ENCODE measurements at regions not wholly inside any gene's neighbourhood (a gene's known extent, or its start where the extent isn't known, plus 50 kb on each side); places are given as distances from the start of the nearest gene placed in this dataset.

DNA sequence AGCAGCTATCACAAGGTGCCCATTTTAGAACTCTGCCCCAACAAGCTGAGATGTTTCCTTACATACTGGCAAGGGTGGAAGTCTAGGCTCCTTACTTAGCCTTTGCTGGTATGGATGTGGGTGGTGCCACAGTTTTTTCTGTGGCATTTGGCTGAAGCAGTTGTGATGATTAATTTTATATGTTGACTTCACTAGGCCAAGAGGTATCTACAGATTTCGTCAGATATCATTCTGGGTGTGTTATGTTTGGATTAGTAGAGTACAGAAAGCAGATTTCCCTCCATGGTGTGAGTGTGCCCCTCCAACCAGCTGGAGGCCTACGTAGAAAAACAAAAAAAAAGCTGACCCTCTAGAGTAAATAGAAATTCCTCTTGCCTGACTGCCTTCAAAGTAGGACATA is 317.0 kb downstream of the BARHL2 start:
- no peak for ATAC-seq (ENCODE audit: insufficient read depth, low read depth)
- Histone ChIP-seq H3K27ac (ENCODE audit: low read length) (no peak overlapping the region), H3K9me3 (ENCODE audit: insufficient read depth, low read length, severe bottlenecking) (no peaks in the 10 kb centered on the region), H3K4me3 (ENCODE audit: low read depth in 1 of 2, low read length in 2 of 2) (no peak overlapping the region), H2AFZ (ENCODE audit: low read depth, low read length) (no peak overlapping the region), H3K9ac (ENCODE audit: low read depth, low read length) (no peak overlapping the region), H3K27me3 (ENCODE audit: insufficient read depth, low read length, poor library complexity) (no peaks in the 10 kb centered on the region), H3K36me3 (ENCODE audit: insufficient read depth, low read length) (no peaks in the 10 kb centered on the region), H4K20me1 (ENCODE audit: insufficient read depth, low read length) (no peaks in the 10 kb centered on the region), H3K4me1 (ENCODE audit: insufficient read depth, low read length) (no peaks in the 10 kb centered on the region), H3K4me2 (ENCODE audit: insufficient read depth, low read length) (no peak overlapping the region), H3K79me2 (ENCODE audit: insufficient read depth, low read length) (no peaks in the 10 kb centered on the region)
- TF ChIP-seq, protein P1, sequence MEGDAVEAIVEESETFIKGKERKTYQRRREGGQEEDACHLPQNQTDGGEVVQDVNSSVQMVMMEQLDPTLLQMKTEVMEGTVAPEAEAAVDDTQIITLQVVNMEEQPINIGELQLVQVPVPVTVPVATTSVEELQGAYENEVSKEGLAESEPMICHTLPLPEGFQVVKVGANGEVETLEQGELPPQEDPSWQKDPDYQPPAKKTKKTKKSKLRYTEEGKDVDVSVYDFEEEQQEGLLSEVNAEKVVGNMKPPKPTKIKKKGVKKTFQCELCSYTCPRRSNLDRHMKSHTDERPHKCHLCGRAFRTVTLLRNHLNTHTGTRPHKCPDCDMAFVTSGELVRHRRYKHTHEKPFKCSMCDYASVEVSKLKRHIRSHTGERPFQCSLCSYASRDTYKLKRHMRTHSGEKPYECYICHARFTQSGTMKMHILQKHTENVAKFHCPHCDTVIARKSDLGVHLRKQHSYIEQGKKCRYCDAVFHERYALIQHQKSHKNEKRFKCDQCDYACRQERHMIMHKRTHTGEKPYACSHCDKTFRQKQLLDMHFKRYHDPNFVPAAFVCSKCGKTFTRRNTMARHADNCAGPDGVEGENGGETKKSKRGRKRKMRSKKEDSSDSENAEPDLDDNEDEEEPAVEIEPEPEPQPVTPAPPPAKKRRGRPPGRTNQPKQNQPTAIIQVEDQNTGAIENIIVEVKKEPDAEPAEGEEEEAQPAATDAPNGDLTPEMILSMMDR (IDR thresholded peaks at IDR 0.05; ENCODE audit: borderline replicate concordance, extremely low read depth, low read length, poor library complexity, severe bottlenecking), result no peak
- no peak for TF ChIP-seq EZH2 (IDR thresholded peaks at IDR 0.05; ENCODE audit: borderline replicate concordance, low read depth, low read length, severe bottlenecking)
- DNase-seq, result no peak

DNA sequence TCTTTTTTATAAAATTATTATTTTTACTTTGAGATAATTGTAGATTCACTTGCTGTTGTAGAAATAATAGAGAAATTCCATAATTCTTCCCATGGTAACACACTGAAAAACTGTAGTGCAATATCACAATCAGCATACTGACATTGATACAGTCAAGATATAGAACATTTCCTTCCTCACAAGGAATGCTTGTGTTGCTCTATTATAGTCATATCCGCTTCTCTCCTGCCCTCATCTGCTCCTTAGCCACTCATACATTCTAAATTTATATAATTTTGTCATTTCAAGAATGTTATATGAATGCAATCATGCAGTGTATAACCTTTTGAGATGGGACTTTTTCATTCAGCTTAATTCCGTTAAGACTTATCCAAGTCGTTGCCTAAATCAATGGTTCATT is 320.2 kb downstream of the BARHL2 start:
- no peak for TF ChIP-seq EZH2 (IDR thresholded peaks at IDR 0.05; ENCODE audit: borderline replicate concordance, low read depth, low read length, severe bottlenecking)
- TF ChIP-seq, protein P1 (IDR thresholded peaks at IDR 0.05; ENCODE audit: borderline replicate concordance, extremely low read depth, low read length, poor library complexity, severe bottlenecking), result no peak
- no peak overlapping the region for H3K9ac ChIP-seq (ENCODE audit: low read depth, low read length)
- no peak overlapping the region for H2AFZ ChIP-seq (ENCODE audit: low read depth, low read length)
- H3K4me1 ChIP-seq (ENCODE audit: insufficient read depth, low read length), result no peaks in the 10 kb centered on the region
- no peaks in the 10 kb centered on the region for H3K36me3 ChIP-seq (ENCODE audit: insufficient read depth, low read length)
- no peak overlapping the region for H3K4me3 ChIP-seq (ENCODE audit: low read depth in 1 of 2, low read length in 2 of 2)
- H3K79me2 ChIP-seq (ENCODE audit: insufficient read depth, low read length), result no peaks in the 10 kb centered on the region
- ATAC-seq (ENCODE audit: insufficient read depth, low read depth) (no peak), DNase-seq (no peak)
- H3K27ac ChIP-seq (ENCODE audit: low read length), result no peak overlapping the region
- H3K9me3 ChIP-seq (ENCODE audit: insufficient read depth, low read length, severe bottlenecking), result no peaks in the 10 kb centered on the region
- no peaks in the 10 kb centered on the region for H4K20me1 ChIP-seq (ENCODE audit: insufficient read depth, low read length)
- H3K4me2 ChIP-seq (ENCODE audit: insufficient read depth, low read length), result no peak overlapping the region
- H3K27me3 ChIP-seq (ENCODE audit: insufficient read depth, low read length, poor library complexity), result no peaks in the 10 kb centered on the region

DNA sequence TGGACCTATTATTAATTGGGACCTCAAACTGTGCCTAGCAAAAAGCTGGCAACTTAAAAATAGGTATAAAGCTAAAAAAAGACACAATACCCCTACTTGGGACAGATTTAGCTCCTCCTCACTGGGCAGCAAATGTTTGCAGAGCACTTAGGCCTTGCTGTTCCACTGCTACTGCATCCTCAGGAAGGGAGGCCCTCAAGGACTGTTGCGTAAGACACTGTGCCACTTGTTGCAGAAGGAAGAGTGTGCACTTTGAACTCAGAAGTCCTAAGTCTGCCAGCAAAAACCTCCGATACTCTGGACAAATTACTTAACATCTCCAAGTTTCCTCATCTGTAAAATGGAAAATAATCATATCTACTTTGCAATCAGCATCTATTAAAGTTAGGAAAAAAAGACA is 322.9 kb downstream of the BARHL2 start:
- Histone ChIP-seq H2AFZ (ENCODE audit: low read depth, low read length) (no peak overlapping the region), H3K4me3 (ENCODE audit: low read depth in 1 of 2, low read length in 2 of 2) (no peak overlapping the region), H3K27ac (ENCODE audit: low read length) (no peak overlapping the region), H3K4me2 (ENCODE audit: insufficient read depth, low read length) (no peak overlapping the region), H3K79me2 (ENCODE audit: insufficient read depth, low read length) (no peaks in the 10 kb centered on the region), H3K4me1 (ENCODE audit: insufficient read depth, low read length) (no peaks in the 10 kb centered on the region), H3K27me3 (ENCODE audit: insufficient read depth, low read length, poor library complexity) (no peaks in the 10 kb centered on the region), H3K36me3 (ENCODE audit: insufficient read depth, low read length) (no peaks in the 10 kb centered on the region), H3K9ac (ENCODE audit: low read depth, low read length) (no peak overlapping the region), H3K9me3 (ENCODE audit: insufficient read depth, low read length, severe bottlenecking) (no peaks in the 10 kb centered on the region), H4K20me1 (ENCODE audit: insufficient read depth, low read length) (no peaks in the 10 kb centered on the region)
- ATAC-seq (ENCODE audit: insufficient read depth, low read depth) (no peak), DNase-seq (no peak)
- TF ChIP-seq EZH2 (IDR thresholded peaks at IDR 0.05; ENCODE audit: borderline replicate concordance, low read depth, low read length, severe bottlenecking), result no peak
- TF ChIP-seq, protein P1 (IDR thresholded peaks at IDR 0.05; ENCODE audit: borderline replicate concordance, extremely low read depth, low read length, poor library complexity, severe bottlenecking), result no peak

GRCh38 chr1:90393025-90393424 is 324.1 kb downstream of the BARHL2 start:
- Histone ChIP-seq H3K27me3 (ENCODE audit: insufficient read depth, low read length, poor library complexity) (no peaks in the 10 kb centered on the region), H2AFZ (ENCODE audit: low read depth, low read length) (no peak overlapping the region), H4K20me1 (ENCODE audit: insufficient read depth, low read length) (no peaks in the 10 kb centered on the region), H3K9me3 (ENCODE audit: insufficient read depth, low read length, severe bottlenecking) (no peaks in the 10 kb centered on the region), H3K4me3 (ENCODE audit: low read depth in 1 of 2, low read length in 2 of 2) (no peak overlapping the region), H3K4me1 (ENCODE audit: insufficient read depth, low read length) (no peaks in the 10 kb centered on the region), H3K79me2 (ENCODE audit: insufficient read depth, low read length) (no peaks in the 10 kb centered on the region), H3K27ac (ENCODE audit: low read length) (no peak overlapping the region), H3K36me3 (ENCODE audit: insufficient read depth, low read length) (no peaks in the 10 kb centered on the region), H3K4me2 (ENCODE audit: insufficient read depth, low read length) (no peak overlapping the region), H3K9ac (ENCODE audit: low read depth, low read length) (no peak overlapping the region)
- no peak for TF ChIP-seq EZH2 (IDR thresholded peaks at IDR 0.05; ENCODE audit: borderline replicate concordance, low read depth, low read length, severe bottlenecking)
- TF ChIP-seq, protein P1 (IDR thresholded peaks at IDR 0.05; ENCODE audit: borderline replicate concordance, extremely low read depth, low read length, poor library complexity, severe bottlenecking), result no peak
- ATAC-seq (ENCODE audit: insufficient read depth, low read depth) (no peak), DNase-seq (no peak)

All from DND-41 (cell line).